ENCODE measurements at regions not wholly inside any gene's neighbourhood (a gene's known extent, or its start where the extent isn't known, plus 50 kb on each side); places are given as distances from the start of the nearest gene placed in this dataset.

DNA sequence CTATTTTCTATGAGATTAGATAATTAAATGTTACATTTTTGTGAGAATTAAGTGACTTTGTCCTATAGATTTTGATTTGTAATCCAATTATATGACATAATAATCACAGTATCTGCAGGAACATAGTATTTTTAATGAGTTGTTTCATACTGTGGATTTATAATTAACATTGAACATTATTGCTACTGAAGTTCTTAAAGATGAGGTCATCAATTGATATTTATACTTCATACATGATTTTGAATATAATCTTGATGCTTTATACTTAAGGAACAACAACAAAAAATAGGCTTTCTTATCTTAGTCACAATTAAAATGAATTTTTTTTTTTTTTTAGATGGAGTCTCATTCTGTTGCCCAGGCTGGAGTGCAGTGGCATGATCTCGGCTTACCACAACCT, 846.6 kb downstream of the SI start:
- TF ChIP-seq POLR2A (IDR thresholded peaks at IDR 0.05; ENCODE audit: low read length) (no peak), NR3C1 (IDR thresholded peaks at IDR 0.05) (no peak), BHLHE40 (IDR thresholded peaks at IDR 0.05; ENCODE audit: low read depth, low read length) (no peak)
- TF ChIP-seq, protein P1, sequence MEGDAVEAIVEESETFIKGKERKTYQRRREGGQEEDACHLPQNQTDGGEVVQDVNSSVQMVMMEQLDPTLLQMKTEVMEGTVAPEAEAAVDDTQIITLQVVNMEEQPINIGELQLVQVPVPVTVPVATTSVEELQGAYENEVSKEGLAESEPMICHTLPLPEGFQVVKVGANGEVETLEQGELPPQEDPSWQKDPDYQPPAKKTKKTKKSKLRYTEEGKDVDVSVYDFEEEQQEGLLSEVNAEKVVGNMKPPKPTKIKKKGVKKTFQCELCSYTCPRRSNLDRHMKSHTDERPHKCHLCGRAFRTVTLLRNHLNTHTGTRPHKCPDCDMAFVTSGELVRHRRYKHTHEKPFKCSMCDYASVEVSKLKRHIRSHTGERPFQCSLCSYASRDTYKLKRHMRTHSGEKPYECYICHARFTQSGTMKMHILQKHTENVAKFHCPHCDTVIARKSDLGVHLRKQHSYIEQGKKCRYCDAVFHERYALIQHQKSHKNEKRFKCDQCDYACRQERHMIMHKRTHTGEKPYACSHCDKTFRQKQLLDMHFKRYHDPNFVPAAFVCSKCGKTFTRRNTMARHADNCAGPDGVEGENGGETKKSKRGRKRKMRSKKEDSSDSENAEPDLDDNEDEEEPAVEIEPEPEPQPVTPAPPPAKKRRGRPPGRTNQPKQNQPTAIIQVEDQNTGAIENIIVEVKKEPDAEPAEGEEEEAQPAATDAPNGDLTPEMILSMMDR (IDR thresholded peaks at IDR 0.05), result no peak

Data from A549 (cell line).